Right lobe of liver (tissue), 4 donors: ENCODE measurements at regions not wholly inside any gene's neighbourhood (a gene's known extent, or its start where the extent isn't known, plus 50 kb on each side); places are given as distances from the start of the nearest gene placed in this dataset.

Experiments
- CTCF ChIP-seq, 4 donors: fragments of 200-600 bp in 3 of 4; fragments of 450-650 bp in 1 of 4; IDR thresholded peaks; one replicate each; pipeline versions ENCODE4 v1.5.1 to v1.8.0; 2016 to 2022; ENCODE audit warnings: antibody characterized with exemption in 4 of 4, mild to moderate bottlenecking in 2 of 4
- POLR2A ChIP-seq: fragments of 450-650 bp; IDR thresholded peaks from one replicate; pipeline ENCODE4 v1.6.1; 2017; ENCODE audit warnings: antibody characterized with exemption, mild to moderate bottlenecking
- donor health status: DM: no; HTN: no; CAD: no.
- donor health status: DM: no; HTN: no; CAD: no.
- donor health status: DM: no; HTN: yes; CAD: no.

DNA sequence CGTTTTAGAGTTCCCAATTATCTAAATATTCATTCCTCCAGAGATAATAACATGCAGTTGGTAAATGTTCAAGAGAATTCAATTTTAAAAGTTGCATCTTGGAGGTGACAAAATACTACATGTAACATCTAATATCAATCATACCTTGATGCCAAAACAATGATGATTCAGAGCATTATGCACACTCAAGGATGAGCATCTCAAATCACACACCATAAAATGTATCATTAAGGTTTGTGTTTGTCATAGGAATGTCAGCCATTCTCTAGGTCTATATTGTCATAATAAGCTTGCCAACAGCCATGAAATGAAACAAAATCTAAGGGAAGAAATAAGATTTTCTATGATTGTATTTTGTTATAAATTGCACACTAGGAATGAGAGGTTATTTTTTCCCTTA lies 1667.0 kb downstream of the DPP10 start:
- no peak for TF ChIP-seq CTCF (IDR thresholded peaks at IDR 0.05)
- TF ChIP-seq POLR2A: no peak
